Mesenchymal stem cell (in vitro differentiated cells and primary cell): ENCODE measurements at regions not wholly inside any gene's neighbourhood (a gene's known extent, or its start where the extent isn't known, plus 50 kb on each side); places are given as distances from the start of the nearest gene placed in this dataset.

Experiments
- DNase-seq: peaks from one replicate; pipeline ENCODE4 v3.0.0-alpha.2; 2013
- H2AFZ ChIP-seq: one replicate; pipeline ENCODE4 v1.6.1; 2013; ENCODE audit warnings: low read depth, mild to moderate bottlenecking, control low read depth, inconsistent platforms, low read length, moderate library complexity
- H2AK5ac ChIP-seq: 2 replicates; pipeline ENCODE4 v1.6.1; 2013; ENCODE audit warnings: low read length, moderate library complexity, mild to moderate bottlenecking, inconsistent platforms; ENCODE audit not compliant: severe bottlenecking
- H2BK120ac ChIP-seq: one replicate; pipeline ENCODE4 v1.6.1; 2013; ENCODE audit warnings: low read depth, mild to moderate bottlenecking, inconsistent platforms, low read length, moderate library complexity
- H2BK12ac ChIP-seq, 2 experiments: one replicate each; pipeline ENCODE4 v1.6.1; 2013; ENCODE audit warnings: inconsistent platforms in 2 of 2, low read length in 2 of 2, mild to moderate bottlenecking in 2 of 2, moderate library complexity in 2 of 2, control low read depth in 1 of 2
- H2BK15ac ChIP-seq: one replicate; pipeline ENCODE4 v1.6.1; 2013; ENCODE audit warnings: mild to moderate bottlenecking, low read depth, inconsistent platforms; ENCODE audit not compliant: poor library complexity, severe bottlenecking
- H2BK5ac ChIP-seq: 2 replicates; pipeline ENCODE4 v1.6.1; 2013; ENCODE audit warnings: low read depth, mild to moderate bottlenecking, low read length, control low read depth, inconsistent platforms; ENCODE audit not compliant: poor library complexity, severe bottlenecking
- H3K14ac ChIP-seq, 2 experiments: one replicate each; pipeline ENCODE4 v1.6.1; 2013; ENCODE audit warnings: inconsistent platforms in 2 of 2, low read length in 2 of 2, control low read depth in 1 of 2, mild to moderate bottlenecking in 1 of 2, moderate library complexity in 1 of 2
- H3K18ac ChIP-seq, 2 experiments: one replicate each; pipeline ENCODE4 v1.6.1; 2013; ENCODE audit warnings: inconsistent platforms in 2 of 2, low read length in 2 of 2, control low read depth in 1 of 2, low read depth in 1 of 2, mild to moderate bottlenecking in 1 of 2
- H3K23ac ChIP-seq, 2 experiments: one replicate each; pipeline ENCODE4 v1.6.1; 2013; ENCODE audit warnings: inconsistent platforms in 2 of 2, low read length in 2 of 2, mild to moderate bottlenecking in 2 of 2, moderate library complexity in 2 of 2, control low read depth in 1 of 2
- H3K27ac ChIP-seq: 2 replicates; pipeline ENCODE4 v1.5.1; 2013; ENCODE audit warnings: mild to moderate bottlenecking, moderate library complexity, low read length, control low read depth, inconsistent platforms; ENCODE audit not compliant: poor library complexity, severe bottlenecking
- H3K27me3 ChIP-seq, 2 experiments: 2 replicates each; pipeline versions ENCODE4 v1.6.1 to v1.7.0; 2013; ENCODE audit warnings: low read length in 2 of 2, mild to moderate bottlenecking in 2 of 2, moderate library complexity in 2 of 2, control low read depth in 1 of 2, inconsistent platforms in 1 of 2; ENCODE audit not compliant: control insufficient read depth in 1 of 2, insufficient read depth in 1 of 2
- H3K36me3 ChIP-seq, 2 experiments: 2 replicates each; pipeline versions ENCODE4 v1.6.1 to v1.7.0; 2013; ENCODE audit warnings: low read length in 2 of 2, control low read depth in 1 of 2, inconsistent platforms in 1 of 2, low read depth in 1 of 2, mild to moderate bottlenecking in 1 of 2; ENCODE audit not compliant: insufficient read depth in 2 of 2, control insufficient read depth in 1 of 2
- H3K4ac ChIP-seq, 2 experiments: one replicate each; pipeline ENCODE4 v1.6.1; 2013; ENCODE audit warnings: inconsistent platforms in 2 of 2, low read length in 2 of 2, mild to moderate bottlenecking in 2 of 2, moderate library complexity in 2 of 2, control low read depth in 1 of 2, low read depth in 1 of 2
- H3K4me1 ChIP-seq: 2 replicates; pipeline ENCODE4 v1.6.1; 2013; ENCODE audit warnings: low read depth, low read length, control low read depth; ENCODE audit not compliant: control insufficient read depth, insufficient read depth
- H3K4me2 ChIP-seq: 2 replicates; pipeline ENCODE4 v1.6.1; 2013; ENCODE audit warnings: low read length, mild to moderate bottlenecking, inconsistent platforms; ENCODE audit not compliant: poor library complexity, severe bottlenecking
- H3K4me3 ChIP-seq, 2 experiments: 2 replicates each; pipeline versions ENCODE4 v1.5.1 to v1.7.0; 2013; ENCODE audit warnings: low read length in 2 of 2, mild to moderate bottlenecking in 2 of 2, control low read depth in 1 of 2, low read depth in 1 of 2; ENCODE audit not compliant: insufficient read depth in 1 of 2
- H3K79me1 ChIP-seq: replicated peaks from 2 replicates; pipeline ENCODE4 v1.6.1; 2013; ENCODE audit warnings: mild to moderate bottlenecking, control low read depth, low read length, inconsistent platforms; ENCODE audit not compliant: poor library complexity, severe bottlenecking
- H3K9ac ChIP-seq: 2 replicates; pipeline ENCODE4 v1.7.0; 2013; ENCODE audit warnings: mild to moderate bottlenecking, low read length, moderate library complexity
- H3K9me3 ChIP-seq: 2 replicates; pipeline ENCODE4 v1.7.0; 2013; ENCODE audit warnings: mild to moderate bottlenecking, low read length; ENCODE audit not compliant: control insufficient read depth
- H4K8ac ChIP-seq: one replicate; pipeline ENCODE4 v1.6.1; 2013; ENCODE audit warnings: inconsistent platforms, mild to moderate bottlenecking, low read length, moderate library complexity
- H4K91ac ChIP-seq: one replicate; pipeline ENCODE4 v1.6.1; 2013; ENCODE audit warnings: mild to moderate bottlenecking, low read length, inconsistent platforms
- WGBS: methylation state at CpG from one replicate; pipeline ENCODE4 v1.1.7; 2013; ENCODE audit warnings: mixed read lengths; 5-methylcytosine and 5-hydroxymethylcytosine counted together

DNA sequence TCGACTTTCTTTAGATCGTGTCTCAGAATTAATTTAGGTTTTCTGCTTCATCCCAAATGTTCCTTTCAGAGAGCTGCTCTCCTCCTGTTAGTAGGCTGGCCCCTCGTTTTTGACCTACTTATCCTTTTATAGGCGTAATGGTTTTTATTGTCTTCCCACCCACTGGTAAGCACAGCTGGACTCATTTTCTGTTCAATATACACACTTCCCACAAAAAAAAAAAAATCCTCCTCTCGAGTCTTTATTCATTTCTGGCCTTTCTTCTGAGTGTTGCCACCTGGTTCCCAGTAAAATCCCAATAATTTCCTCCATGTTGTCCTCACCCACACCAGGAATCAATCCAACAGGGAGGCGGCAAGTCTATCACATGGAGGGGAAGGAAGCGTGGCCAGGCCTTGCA, 970.2 kb upstream of the CELF2 start:
- Histone ChIP-seq H3K23ac (no peak overlapping the region), H2AK5ac (no peak overlapping the region), H3K4me1 (no peaks in the 10 kb centered on the region), H2BK120ac (no peak overlapping the region), H3K4me3 (no peak overlapping the region), H3K14ac (no peak overlapping the region), H4K91ac (no peak overlapping the region), H3K27me3 (no peaks in the 10 kb centered on the region), H3K4me2 (no peak overlapping the region), H3K9ac (no peak overlapping the region), H2BK12ac (no peak overlapping the region), H2BK15ac (no peak overlapping the region), H3K27ac (no peak overlapping the region), H3K36me3 (no peaks in the 10 kb centered on the region), H3K9me3 (no peaks in the 10 kb centered on the region), H3K79me1 (no peaks in the 10 kb centered on the region), H2AFZ (no peak overlapping the region), H4K8ac (no peak overlapping the region), H2BK5ac (no peak overlapping the region), H3K18ac (no peak overlapping the region), H3K4ac (no peak overlapping the region)
- 77% methylated on average over 6 of the region's 7 CpGs for WGBS
- DNase-seq = no peak

DNA sequence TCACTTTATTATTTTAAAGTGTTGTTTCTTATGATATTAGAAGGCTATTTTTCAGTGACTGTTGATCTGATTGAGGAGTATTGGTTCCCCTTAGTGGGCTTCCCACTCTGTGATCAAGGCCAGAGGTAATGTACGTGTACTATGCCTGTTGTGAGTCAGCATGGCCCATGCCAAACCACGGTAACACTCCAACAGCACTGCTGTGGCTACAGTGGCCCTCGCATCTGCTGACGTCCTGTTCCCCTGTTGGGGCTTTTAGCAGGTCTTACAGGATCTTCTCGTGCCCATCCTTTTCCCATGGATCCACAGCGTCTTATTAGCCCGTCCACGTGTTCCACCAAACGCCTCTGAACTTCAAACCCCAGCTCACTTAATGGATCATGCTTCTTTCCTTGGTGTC, 964.6 kb upstream of the CELF2 start:
- H3K18ac ChIP-seq = peak overlapping the region in 1 of 2 experiments; percentile 34
- DNase-seq = no peak

DNA sequence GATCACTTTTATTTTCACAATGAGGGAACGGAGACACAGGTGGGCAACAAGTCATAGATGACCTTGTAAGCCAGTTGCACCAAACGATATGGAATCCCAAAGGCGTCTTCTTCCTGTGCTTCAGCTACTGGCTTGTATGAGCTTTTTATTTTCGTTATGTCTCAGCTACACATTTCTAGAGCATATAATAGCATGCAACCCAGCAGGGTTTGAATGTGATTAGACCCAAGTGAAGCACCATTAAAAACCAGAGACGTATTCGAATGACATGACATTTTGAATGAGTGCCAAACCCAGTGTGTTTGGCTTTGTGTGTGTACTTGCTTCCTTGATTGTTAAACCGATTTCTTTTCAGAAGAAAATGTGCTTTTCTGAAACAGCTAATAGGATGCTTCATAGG, 963.2 kb upstream of the CELF2 start:
- H2BK5ac ChIP-seq = no peak overlapping the region
- no peak overlapping the region for H2AK5ac ChIP-seq
- H3K27ac ChIP-seq = no peak overlapping the region
- H4K91ac ChIP-seq = no peak overlapping the region
- no peaks in the 10 kb centered on the region for H3K79me1 ChIP-seq
- 94% methylated on average over 7 of the region's 7 CpGs for WGBS
- no peak overlapping the region for H3K4me3 ChIP-seq
- H2BK120ac ChIP-seq = no peak overlapping the region
- H3K4me2 ChIP-seq = no peak overlapping the region
- H3K4ac ChIP-seq = no peak overlapping the region
- no peak overlapping the region for H4K8ac ChIP-seq
- DNase-seq = no peak
- no peak overlapping the region for H3K23ac ChIP-seq
- no peak overlapping the region for H2BK12ac ChIP-seq
- no peak overlapping the region for H3K14ac ChIP-seq
- no peak overlapping the region for H3K18ac ChIP-seq
- no peak overlapping the region for H3K9ac ChIP-seq
- no peak overlapping the region for H2AFZ ChIP-seq
- H2BK15ac ChIP-seq = no peak overlapping the region
- no peaks in the 10 kb centered on the region for H3K27me3 ChIP-seq
- no peaks in the 10 kb centered on the region for H3K36me3 ChIP-seq
- no peaks in the 10 kb centered on the region for H3K9me3 ChIP-seq
- no peaks in the 10 kb centered on the region for H3K4me1 ChIP-seq

More for the DNA sequence above, 964.6 kb upstream of the CELF2 start:
- Histone ChIP-seq H3K9me3 (no peaks in the 10 kb centered on the region), H3K4me2 (no peak overlapping the region), H3K79me1 (no peaks in the 10 kb centered on the region), H2BK5ac (no peak overlapping the region), H2BK15ac (no peak overlapping the region), H3K9ac (no peak overlapping the region), H3K27me3 (no peaks in the 10 kb centered on the region), H3K4ac (no peak overlapping the region), H3K4me3 (no peak overlapping the region), H4K91ac (no peak overlapping the region), H3K36me3 (no peaks in the 10 kb centered on the region), H4K8ac (peak overlapping the region; percentile 61), H3K27ac (no peak overlapping the region), H3K4me1 (no peaks in the 10 kb centered on the region), H3K14ac (no peak overlapping the region), H2BK12ac (peak overlapping the region in 1 of 2 experiments; percentile 47), H3K23ac (no peak overlapping the region), H2BK120ac (no peak overlapping the region), H2AK5ac (no peak overlapping the region), H2AFZ (no peak overlapping the region)
- 87% methylated on average over 7 of the region's 9 CpGs for WGBS

DNA sequence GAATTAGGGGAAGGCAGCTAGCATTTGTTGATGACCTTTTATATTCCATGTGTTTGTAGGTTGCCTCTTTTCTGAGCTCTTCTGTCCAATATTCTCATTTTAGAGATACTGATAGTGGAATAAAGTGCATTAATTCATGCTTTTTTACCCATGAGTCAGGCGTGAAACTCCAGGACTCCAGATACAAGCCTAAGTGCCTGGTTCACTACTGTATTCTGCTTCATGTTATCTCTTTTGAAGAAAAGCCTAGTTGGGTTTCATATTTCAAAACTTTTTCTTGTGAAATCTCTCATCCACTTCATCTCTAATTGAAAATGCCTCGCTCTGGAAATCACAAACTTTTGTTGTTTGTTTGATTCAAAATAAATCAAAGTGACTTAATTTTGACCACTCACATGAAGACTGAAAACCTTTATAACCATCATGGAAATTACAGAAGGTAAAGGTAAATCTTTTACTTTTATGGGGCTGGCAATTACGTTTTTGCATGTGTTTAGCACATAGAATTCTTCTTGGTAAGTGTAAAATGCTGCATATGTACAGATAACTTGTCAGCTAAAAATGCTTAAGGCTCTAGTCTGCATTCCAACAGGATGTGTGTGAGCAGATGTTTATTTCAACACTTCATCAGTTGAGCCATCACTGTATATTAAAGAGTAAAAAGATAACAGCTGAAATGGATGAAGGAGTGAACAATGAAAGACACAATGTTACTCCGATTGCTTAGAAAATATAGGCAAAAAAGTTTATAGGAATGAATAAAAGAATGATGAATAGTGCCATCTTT, 961.8 kb upstream of the CELF2 start:
- H3K4me2 ChIP-seq = no peak overlapping the region
- no peaks in the 10 kb centered on the region for H3K4me1 ChIP-seq
- no peak overlapping the region for H4K8ac ChIP-seq
- 62% methylated on average over 3 of the region's 4 CpGs for WGBS
- no peaks in the 10 kb centered on the region for H3K36me3 ChIP-seq
- no peak overlapping the region for H2BK5ac ChIP-seq
- H3K27ac ChIP-seq = no peak overlapping the region
- no peak overlapping the region for H3K23ac ChIP-seq
- no peaks in the 10 kb centered on the region for H3K79me1 ChIP-seq
- no peaks in the 10 kb centered on the region for H3K9me3 ChIP-seq
- H2AK5ac ChIP-seq = no peak overlapping the region
- no peak overlapping the region for H3K4ac ChIP-seq
- H2BK120ac ChIP-seq = no peak overlapping the region
- no peak overlapping the region for H3K14ac ChIP-seq
- no peaks in the 10 kb centered on the region for H3K27me3 ChIP-seq
- no peak overlapping the region for H2AFZ ChIP-seq
- peak; percentile 48 for DNase-seq
- no peak overlapping the region for H4K91ac ChIP-seq
- H3K9ac ChIP-seq = no peak overlapping the region
- H3K4me3 ChIP-seq = no peak overlapping the region
- H2BK15ac ChIP-seq = no peak overlapping the region
- no peak overlapping the region for H2BK12ac ChIP-seq
- no peak overlapping the region for H3K18ac ChIP-seq
